GM21723 (cell line): ENCODE measurements at regions not wholly inside any gene's neighbourhood (a gene's known extent, or its start where the extent isn't known, plus 50 kb on each side); places are given as distances from the start of the nearest gene placed in this dataset.
"Not testable (repeated sequence)": the region's sequence is repeated elsewhere in the genome, so short reads cannot be mapped to it uniquely, and the experiment has no call there.

Source experiments
- ATAC-seq: cut with Tn5 transposase; IDR thresholded peaks from one replicate; pipeline ENCODE4 v1.9.1; 2021; ENCODE audit warnings: mild to moderate bottlenecking, moderate library complexity; ENCODE audit not compliant: unreplicated experiment

DNA sequence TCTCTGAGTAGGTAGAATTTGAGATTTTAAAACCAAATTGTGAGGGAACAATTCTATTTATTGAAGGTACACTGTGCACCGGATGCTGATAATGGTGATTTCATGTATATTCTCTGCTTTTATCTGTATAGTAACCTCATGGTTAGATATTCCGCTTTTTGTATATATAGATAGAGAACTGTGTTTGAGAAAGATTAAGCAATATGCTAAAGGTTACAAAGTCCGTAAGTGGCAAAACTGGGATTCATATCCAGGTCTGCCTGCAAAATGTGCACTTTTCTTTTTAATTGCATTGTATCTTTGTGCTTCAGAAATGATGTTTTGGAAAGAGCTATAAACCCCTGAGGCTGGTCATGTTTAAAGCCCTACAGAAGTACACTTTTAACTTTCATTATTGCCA, 635.4 kb upstream of the NECTIN3 start:
- no peak for ATAC-seq

DNA sequence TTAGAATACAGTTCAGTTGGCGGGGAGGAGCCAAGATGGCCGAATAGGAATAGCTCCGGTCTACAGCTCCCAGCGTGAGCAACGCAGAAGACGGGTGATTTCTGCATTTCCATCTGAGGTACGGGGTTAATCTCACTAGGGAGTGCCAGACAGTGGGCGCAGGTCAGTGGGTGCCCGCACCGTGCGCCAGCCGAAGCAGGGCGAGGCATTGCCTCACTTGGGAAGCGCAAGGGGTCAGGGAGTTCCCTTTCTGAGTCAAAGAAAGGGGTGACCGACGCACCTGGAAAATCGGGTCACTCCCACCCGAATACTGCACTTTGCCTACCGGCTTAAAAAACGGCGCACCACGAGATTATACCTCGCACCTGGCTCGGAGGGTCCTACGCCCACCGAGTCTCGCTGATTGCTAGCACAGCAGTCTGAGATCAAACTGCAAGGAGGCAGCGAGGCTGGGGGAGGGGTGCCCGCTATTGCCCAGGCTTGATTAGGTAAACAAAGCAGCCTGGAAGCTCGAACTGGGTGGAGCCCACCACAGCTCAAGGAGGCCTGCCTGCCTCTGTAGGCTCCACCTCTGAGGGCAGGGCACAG, 631.5 kb upstream of the NECTIN3 start:
- not testable (repeated sequence) for ATAC-seq

DNA sequence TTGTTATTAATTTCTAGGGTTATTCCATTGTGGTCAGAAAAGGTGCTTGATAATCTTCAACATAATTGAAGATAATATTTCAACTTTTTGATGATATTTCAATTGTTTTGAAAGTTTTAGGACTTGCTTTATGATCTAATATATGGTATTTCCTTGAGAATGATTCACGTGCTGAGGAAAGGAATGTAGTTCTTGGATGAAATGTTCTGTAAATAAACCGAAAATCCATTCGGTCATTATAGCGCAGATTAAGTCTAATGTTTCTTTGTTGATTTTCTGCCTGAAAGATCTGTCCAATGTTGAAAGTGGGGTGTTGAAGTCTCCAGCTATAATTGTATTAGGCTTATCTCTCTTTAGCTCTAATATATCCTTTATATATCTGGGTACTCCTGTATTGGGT, 617.5 kb upstream of the NECTIN3 start:
- no peak for ATAC-seq

DNA sequence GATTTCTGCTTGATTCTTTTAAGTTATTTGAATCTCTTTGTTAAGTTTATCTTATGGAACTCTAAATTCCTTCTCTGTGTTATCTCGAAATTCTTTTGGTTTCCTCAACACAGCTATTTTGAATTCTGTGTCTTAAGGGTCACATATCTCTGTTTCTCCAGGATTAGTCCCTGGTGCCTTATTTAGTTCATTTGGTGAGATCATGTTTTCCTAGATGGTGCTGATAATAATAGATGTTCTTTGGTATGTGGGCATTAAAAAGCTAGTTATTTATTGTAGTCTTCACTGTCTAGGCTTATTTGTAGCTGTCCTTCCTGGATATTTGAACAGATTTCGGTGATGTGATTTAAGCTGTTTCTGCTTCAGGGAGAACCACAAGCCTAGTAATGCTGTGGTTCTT, 615.6 kb upstream of the NECTIN3 start:
- no peak for ATAC-seq

DNA sequence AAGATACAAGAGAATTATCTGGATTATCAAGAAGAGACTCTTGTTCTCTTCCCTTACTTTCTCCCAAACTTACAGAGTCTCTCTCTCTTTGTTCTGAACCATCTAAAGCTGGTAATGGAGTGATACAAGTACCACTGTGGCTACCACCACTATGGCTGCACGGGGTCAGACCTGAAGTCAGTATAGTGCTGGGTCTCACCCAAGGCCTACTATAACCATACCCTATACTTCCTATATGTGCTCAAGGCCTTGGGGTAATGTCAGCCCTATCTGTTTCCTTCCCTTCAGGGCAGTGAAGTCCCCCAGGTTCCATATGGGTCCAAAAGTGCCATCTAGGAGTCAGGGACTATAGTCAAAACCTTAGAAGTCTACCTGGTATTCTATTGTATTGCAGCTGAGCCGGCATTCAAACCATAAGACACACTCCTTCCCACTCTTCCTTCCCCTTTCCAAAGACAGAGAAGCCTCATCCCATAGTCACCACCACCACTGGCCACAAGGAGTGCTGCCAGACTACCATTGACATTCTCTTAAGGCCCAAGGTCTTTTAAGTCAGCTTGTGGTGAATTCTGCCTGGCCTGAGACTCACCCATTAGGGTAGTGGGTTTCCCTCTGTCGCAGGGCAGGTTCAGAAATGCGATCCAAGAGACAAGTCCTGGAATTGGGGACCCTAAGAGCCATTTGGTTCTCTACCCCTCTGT, 615.0 kb upstream of the NECTIN3 start:
- ATAC-seq = no peak

DNA sequence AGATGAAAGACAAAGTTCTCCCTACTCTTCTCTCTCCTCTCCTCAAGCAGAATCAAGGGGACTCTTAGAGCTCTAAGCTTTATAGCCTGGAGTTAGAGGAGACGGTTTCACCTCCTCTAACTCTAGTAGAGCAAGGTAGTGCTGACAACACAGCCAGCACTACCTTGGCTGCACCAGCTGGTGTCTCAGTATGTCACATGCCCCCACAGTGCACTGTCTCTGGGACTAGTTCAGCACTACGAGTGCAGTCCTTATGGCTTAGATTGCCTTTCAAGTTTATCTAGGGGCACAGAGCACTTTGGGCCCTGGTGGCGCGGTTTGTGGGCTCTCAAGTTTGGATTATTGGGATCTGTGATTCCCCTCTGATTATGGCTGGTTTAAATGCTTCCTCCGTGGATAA, 614.1 kb upstream of the NECTIN3 start:
- no peak for ATAC-seq

DNA sequence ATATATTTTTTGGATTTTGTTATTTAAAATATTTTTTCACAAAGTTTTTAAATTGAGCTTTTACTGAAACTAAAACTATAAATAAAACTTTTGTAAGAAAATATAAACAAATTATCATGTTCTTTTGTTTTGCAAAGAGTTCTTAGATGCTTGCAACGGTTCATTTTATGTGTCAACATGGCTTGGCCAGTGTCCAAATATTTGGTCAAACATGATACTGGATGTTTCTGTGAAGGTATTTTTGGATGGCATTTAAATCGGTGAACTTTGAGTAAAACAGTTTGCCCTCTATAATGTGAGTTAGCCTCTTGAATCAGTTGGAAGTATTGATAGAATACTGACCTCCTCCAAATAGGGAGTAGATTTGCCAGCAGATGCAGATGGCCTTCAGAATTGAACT, 612.6 kb upstream of the NECTIN3 start:
- ATAC-seq = no peak

DNA sequence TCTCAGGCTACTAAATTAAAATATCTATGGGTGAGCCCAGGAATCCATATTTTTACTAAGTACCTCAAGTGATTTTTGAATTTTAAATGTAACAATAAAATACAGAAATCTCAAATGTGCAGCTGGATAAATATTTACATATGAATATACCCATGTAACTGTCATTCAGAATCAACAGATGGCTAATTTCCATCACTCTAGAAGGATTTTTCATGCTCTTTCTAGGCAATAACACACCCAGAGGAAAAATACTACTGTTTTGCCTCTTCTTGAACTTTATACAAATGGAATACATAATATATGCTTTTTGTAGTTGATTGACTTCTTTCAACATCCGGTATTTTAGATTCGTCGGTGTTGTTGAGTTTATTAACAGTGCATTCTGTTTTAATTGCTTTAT, 601.3 kb upstream of the NECTIN3 start:
- ATAC-seq = no peak

DNA sequence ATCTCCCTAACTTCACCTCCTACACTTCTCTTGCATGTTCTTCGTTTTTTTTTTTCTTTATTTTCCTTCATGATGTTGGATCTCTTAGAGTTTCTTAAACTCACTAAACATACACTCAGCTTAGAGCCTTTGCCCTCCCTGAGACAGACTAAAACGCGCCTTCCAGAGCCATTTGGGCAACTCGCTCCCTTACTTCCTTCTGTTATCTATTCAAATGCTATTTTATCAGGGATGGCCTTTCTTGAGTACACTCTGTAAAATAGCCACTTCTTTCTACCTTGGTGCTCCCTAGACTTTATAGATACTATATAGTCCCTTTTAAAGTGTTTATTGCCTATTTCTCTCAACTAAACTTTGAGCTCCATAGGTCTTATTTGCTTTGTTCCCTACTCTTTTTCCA, 598.2 kb upstream of the NECTIN3 start:
- ATAC-seq = no peak

DNA sequence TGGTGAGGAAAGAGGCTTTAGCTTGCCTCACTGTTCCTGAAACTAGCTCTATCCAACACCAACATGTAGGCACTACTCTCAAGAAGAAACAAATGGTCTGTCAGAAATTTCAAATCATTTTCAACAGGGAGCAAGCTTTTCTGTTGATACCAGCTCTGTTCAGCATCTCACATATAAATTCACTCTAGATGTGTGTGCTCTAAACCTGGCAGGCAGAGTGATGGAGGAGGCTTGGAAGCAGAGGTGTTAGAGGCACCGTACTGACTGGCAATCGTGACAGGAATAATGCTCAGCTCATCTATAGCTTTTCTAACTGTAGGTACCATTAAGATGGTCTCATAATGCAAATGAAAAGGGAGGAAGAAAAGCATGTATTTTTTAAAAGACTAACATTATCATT, 597.2 kb upstream of the NECTIN3 start:
- ATAC-seq = no peak

DNA sequence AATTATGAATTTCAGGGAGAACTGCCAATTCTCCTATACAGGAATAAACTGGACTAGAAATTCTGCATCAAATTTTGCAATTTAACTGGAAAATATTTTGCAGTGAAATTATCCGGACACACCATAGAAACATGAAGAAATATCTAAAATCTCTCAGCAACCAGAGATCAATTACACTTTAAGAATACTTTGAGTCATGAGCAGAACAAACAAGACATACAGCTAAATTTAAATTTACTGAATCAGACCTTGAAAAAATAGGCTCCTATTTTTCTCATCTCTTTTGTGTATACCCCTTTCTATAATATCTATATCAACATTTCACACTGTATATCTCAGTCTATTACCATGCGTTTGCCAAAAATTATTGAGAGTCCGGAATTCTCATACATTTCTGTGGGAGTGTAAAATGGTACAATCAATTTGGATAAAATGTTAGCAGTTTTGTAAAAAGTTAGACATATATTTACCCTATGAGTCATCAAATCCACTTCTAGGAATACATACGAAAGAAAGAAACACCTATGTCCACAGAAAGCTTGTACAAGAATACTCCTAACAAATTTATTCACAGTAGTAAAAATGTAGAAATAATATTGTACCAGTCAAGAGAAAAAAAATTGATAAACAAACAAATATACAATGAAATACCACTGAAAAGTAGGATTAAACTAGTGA, 593.1 kb upstream of the NECTIN3 start:
- ATAC-seq = no peak

DNA sequence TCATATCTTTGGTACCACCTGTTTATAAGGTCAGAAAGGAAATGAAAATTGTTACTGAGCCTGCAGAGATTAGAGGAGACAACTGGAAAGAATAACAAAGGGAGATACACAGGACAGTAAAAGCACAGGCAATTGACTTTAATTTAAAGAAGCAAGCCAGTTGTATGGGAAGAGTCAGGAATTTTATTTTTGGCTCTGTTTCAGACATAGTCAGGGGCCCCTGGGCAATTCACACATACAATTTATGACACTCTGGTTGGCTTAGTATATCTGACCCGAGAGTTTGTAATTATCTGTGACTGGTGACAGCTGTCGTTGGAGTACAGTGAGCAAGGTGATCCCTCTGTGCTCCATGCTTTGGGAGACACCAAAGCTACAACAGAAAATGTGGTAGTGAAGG, 591.9 kb upstream of the NECTIN3 start:
- no peak for ATAC-seq

DNA sequence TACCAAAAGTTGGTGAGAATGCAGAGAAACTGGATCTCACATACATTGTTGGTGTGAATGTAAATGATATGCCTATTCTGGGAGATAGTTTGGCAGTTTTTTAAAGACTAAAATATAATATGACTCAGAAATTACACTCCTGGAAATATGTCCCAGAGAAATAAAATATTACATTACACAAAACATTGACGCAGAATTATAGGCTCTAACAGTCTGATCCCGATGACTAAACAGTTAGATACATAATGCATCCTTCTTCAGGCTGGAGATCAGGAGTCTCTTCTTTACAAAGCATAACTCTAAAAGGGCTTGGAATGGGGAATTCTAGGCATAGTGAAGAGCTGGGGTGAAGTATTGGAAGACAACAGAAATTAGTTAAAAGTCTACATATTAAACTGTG, 586.2 kb upstream of the NECTIN3 start:
- no peak for ATAC-seq

DNA sequence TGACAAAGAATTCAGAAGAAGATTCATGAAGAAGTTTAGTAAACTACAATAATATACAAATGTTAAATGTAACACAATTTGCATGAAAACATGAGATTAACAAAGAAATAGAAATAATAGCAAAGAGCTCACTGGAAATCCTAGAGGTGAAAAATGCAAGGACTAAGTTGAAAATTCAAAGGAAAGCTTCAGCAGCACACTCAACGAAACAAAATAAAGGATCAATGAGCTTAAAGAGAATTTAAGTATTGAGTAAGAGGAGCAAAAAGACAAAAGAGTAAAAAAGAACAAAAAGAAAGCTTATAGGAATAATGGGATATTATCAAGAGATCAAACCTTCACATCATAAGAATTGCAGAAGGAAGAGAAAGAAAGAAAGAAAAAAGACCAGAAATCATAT, 583.8 kb upstream of the NECTIN3 start:
- ATAC-seq = no peak

DNA sequence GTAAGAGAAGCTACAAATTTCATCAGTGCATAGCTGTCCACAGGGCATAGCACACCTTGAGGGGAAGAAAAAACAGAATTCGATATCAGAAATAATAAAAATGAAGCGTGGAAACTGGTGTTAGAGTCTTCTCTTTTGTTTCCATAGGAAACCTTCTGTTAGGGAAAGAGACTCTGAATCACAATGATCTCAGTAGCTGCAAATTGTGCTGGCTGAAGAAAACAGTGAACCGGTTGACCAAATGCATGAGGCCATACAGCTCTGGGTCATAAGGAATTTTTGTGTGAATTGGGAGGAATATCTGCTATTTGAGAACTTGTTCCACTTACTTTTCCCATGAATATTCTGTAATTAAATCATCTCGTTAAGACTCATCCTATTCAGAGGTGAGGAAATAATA, 580.2 kb upstream of the NECTIN3 start:
- no peak for ATAC-seq

DNA sequence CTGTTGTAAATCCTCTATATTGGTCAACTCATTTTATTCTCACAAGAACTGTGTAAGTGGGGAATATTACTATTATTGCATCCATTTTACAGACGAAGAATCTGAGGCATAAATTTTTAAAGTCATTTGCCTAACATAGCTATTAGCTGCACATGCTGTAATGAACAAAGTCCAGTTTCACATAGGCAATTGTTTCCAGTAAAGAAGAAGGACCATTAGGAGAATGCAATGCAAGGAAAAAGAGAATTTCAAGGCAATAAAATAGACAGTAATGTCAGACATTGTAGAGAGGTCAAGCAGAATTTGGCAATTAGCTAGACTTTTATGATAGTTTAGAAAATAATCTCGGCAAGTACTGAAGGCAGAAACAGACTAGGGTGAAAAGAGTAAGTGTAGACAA, 578.7 kb upstream of the NECTIN3 start:
- no peak for ATAC-seq

DNA sequence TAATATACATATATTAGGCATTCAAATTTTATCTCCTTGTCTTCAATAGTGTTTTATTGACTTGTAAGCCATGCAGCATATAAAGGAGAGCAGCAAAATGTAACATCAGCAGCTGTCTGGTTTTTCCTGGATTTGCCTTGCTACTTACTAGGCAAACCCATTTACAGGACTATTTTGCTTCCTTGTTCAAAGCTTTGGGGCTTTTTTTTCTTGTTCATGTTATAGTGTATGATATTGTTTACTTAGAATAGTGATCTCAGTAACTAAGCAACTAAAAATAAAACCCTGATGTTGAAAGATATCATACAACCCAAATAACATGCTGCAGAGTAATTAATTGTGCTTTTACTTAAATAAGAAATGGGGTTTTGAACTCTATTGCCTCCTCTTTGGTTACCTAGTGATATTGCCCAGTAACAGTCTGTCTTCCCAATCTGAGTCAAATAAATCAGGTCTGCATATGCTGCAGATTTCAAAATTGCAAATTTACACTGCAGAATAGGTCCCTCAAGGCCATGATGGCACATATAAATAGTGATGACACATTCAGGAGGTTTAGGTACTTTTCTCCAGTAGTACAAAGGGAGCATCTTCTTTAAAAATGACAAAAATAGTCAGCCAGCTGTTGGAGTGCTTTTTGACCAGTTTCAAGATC, 578.1 kb upstream of the NECTIN3 start:
- ATAC-seq = no peak

DNA sequence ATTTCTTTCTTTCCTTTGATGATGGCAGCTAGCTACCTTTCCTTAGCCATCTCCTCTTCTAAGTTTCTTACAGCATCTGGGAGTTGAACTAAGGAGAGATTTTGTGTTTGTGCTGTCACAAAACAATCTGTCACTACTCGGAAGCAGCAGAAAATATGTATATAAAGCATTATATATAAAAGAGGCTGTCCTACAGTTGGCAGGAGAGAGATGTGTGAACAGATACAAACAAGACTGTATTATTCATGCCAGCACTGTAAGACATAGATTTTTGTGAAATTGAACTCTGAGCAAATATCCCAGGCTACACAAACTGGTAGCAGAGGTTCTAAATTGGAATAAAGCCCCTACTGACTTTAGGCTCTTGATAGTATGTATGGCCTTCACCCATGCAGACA, 577.5 kb upstream of the NECTIN3 start:
- ATAC-seq = no peak

DNA sequence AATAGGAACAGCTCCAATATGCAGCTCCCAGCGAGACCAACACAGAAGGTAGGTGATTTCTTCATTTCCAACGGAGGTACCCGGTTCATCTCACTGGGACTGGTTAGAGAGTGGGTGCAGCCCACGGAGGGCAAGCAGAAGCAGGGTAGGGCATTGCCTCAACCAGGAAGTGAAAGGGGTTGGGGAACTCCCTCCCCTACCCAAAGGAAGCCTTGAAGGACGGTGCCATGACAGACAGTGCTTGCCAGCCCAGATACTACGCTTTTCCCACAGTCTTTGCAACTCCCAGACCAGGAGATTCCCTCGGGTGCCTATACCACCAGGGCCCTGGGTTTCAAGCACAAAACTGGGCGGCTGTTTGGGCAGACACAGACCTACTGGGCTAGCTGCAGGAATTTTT, 576.9 kb upstream of the NECTIN3 start:
- ATAC-seq = no peak

DNA sequence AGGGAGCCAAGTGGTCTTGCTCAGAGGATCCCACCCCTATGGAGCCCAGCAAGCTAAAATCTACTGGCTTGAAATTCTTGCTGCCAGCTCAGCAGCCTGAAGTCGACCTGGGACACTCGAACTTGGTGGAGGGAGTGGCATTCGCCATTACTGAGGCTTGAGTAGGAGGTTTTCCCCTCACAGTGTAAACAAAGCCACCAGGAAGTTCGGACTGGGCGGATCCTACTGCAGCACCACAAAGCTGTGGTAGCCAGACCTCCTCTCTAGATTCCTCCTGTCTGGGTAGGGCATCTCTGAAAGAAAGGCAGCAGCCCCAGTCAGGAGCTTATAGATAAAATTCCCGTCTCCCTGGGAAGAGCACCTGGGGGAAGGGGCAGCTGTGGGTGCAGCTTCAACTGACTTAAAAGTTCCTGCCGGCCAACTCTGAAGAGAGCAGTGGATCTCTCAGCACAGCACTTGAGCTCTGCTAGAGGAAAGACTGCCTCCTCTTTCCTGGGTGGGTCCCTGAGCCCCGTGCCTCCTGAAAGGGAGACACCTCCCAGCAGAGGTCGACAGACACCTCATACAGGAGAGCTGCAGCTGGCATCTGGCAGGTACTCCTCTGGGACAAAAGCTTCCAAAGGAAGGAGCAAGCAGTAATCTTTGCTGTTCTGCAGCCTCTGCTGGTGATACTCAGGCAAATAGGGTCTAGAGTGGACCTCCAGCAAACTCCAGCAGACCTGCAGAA, 576.3 kb upstream of the NECTIN3 start:
- no peak for ATAC-seq

DNA sequence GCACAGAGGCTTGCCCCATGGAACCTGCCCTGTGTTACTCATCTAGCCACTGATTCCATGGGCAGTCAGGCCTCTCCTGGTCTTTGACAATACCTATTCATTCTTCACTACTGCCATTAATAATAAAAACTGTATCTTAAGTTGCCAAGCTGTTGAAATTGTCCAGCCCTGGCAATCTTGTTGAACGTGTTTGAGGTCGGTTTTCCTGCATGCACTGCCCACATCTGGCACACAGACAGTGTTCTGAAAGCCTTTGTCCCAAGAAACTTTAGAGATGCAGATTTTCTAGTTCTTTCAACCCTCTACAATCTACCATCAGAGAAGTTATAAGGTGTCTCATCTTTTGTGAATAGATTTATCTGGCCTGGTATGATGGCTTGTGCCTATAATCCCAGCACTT, 567.2 kb upstream of the NECTIN3 start:
- ATAC-seq = no peak
